ENCODE measurements at regions not wholly inside any gene's neighbourhood (a gene's known extent, or its start where the extent isn't known, plus 50 kb on each side); places are given as distances from the start of the nearest gene placed in this dataset.
A peak's percentile ranks its signal among the peaks of the same experiment; 100 is the strongest.

GRCh38 chr3:34219556-34219955 lies 421.1 kb downstream of the PDCD6IP start:
- TF ChIP-seq EZH2 (IDR thresholded peaks at IDR 0.05; ENCODE audit: borderline replicate concordance, insufficient read depth, low read depth, low read length, poor library complexity, severe bottlenecking) (no peak), CTCF (IDR thresholded peaks at IDR 0.05) (no peak)
- Mint-ChIP-seq H3K27ac (no peak overlapping the region), H3K9me3 (ENCODE audit: insufficient read depth) (no peaks in the 10 kb centered on the region), H3K4me3 (no peak overlapping the region), H3K27me3 (no peaks in the 10 kb centered on the region), H3K4me1 (peaks cover 39% of the 10 kb centered on the region)
- Histone ChIP-seq H3K79me2 (ENCODE audit: control insufficient read depth, insufficient read depth, low read length) (no peaks in the 10 kb centered on the region), H3K4me1 (ENCODE audit: control insufficient read depth in 2 of 2, insufficient read depth in 2 of 2, low read length in 2 of 2) (peaks cover 0 to 10% of the 10 kb centered on the region in 2 donors), H3K27ac (ENCODE audit: low read length in 2 of 2) (no peak overlapping the region), H3K9me3 (ENCODE audit: control extremely low read depth in 1 of 3, control insufficient read depth in 2 of 3, insufficient read depth in 1 of 3, low read length in 2 of 3) (no peaks in the 10 kb centered on the region), H3K9ac (ENCODE audit: low read length) (no peak overlapping the region), H2AFZ (ENCODE audit: insufficient read depth, low read depth, low read length, poor library complexity, severe bottlenecking) (no peak overlapping the region), H3K4me2 (replicated peaks; ENCODE audit: low read depth, low read length, poor library complexity, severe bottlenecking) (no peak overlapping the region), H3K36me3 (replicated peaks in 1 of 2; ENCODE audit: control extremely low read depth in 1 of 2, control insufficient read depth in 1 of 2, extremely low read depth in 1 of 2, insufficient read depth in 2 of 2, low read length in 1 of 2) (no peaks in the 10 kb centered on the region), H3K4me3 (ENCODE audit: control extremely low read depth in 1 of 5, extremely low read depth in 1 of 5, insufficient read depth in 1 of 5, low read depth in 2 of 5, low read length in 4 of 5) (no peak overlapping the region), H4K20me1 (ENCODE audit: control insufficient read depth, insufficient read depth, low read length, poor library complexity, severe bottlenecking) (no peaks in the 10 kb centered on the region), H3K27me3 (replicated peaks in 1 of 4; ENCODE audit: control extremely low read depth in 1 of 4, control insufficient read depth in 3 of 4, insufficient read depth in 4 of 4, low read length in 3 of 4) (no peaks in the 10 kb centered on the region)
- CTCF ChIA-PET, result no interaction called here
- POLR2A ChIA-PET, result no interaction called here
- DNase-seq (no peak), ATAC-seq (ENCODE audit: low read depth) (no peak)
- intact Hi-C loops (cut with micrococcal nuclease), result no loop called here
- no CpG with 5 or more reads among the region's 1 CpG for WGBS (ENCODE audit: insufficient coverage)

DNA sequence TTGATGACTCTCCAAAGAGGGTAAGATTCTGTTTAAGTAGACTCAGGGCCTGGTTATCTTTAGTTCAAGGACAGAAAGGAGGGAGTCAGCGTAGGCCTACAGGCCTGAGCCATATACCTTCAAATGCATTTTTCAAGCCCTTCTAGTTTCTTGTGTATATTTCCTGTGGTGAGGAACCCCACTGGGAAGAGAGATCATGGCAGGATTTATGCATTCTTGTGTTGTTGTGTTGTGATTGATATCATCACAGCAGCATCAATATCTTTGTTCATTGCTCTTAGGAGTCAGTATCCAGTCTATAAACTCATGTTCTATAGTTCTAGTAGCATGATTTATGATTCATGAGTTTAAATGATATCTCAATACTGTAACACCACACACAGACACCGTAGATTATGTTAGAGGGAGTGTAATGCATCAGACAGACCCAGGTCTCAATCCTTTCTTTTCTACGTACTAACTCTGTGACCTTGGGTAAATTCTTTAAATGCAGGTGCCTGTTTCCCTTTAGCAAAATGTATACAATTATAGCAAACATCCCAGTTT lies 427.5 kb downstream of the PDCD6IP start:
- ChIA-PET POLR2A (no interaction called here), CTCF (no interaction called here)
- TF ChIP-seq EZH2 (IDR thresholded peaks at IDR 0.05; ENCODE audit: borderline replicate concordance, insufficient read depth, low read depth, low read length, poor library complexity, severe bottlenecking) (no peak), CTCF (IDR thresholded peaks at IDR 0.05) (no peak)

More for the DNA sequence above, 427.5 kb downstream of the PDCD6IP start:
- Histone ChIP-seq H3K4me2 (replicated peaks; ENCODE audit: low read depth, low read length, poor library complexity, severe bottlenecking) (no peak overlapping the region), H3K36me3 (replicated peaks in 1 of 2; ENCODE audit: control extremely low read depth in 1 of 2, control insufficient read depth in 1 of 2, extremely low read depth in 1 of 2, insufficient read depth in 2 of 2, low read length in 1 of 2) (no peaks in the 10 kb centered on the region), H3K27me3 (replicated peaks in 1 of 4; ENCODE audit: control extremely low read depth in 1 of 4, control insufficient read depth in 3 of 4, insufficient read depth in 4 of 4, low read length in 3 of 4) (no peaks in the 10 kb centered on the region), H3K79me2 (ENCODE audit: control insufficient read depth, insufficient read depth, low read length) (no peaks in the 10 kb centered on the region), H4K20me1 (ENCODE audit: control insufficient read depth, insufficient read depth, low read length, poor library complexity, severe bottlenecking) (no peaks in the 10 kb centered on the region), H2AFZ (ENCODE audit: insufficient read depth, low read depth, low read length, poor library complexity, severe bottlenecking) (no peak overlapping the region), H3K4me1 (ENCODE audit: control insufficient read depth in 2 of 2, insufficient read depth in 2 of 2, low read length in 2 of 2) (no peaks in the 10 kb centered on the region), H3K9ac (ENCODE audit: low read length) (no peak overlapping the region), H3K4me3 (ENCODE audit: control extremely low read depth in 1 of 5, extremely low read depth in 1 of 5, insufficient read depth in 1 of 5, low read depth in 2 of 5, low read length in 4 of 5) (no peak overlapping the region), H3K9me3 (ENCODE audit: control extremely low read depth in 1 of 3, control insufficient read depth in 2 of 3, insufficient read depth in 1 of 3, low read length in 2 of 3) (no peaks in the 10 kb centered on the region), H3K27ac (ENCODE audit: low read length in 2 of 2) (no peak overlapping the region)
- H3K27ac Mint-ChIP-seq, result peak overlapping the region; percentile 1
- DNase-seq (no peak), ATAC-seq (ENCODE audit: low read depth) (no peak)
- no peaks in the 10 kb centered on the region for H3K27me3 Mint-ChIP-seq
- intact Hi-C loops (cut with micrococcal nuclease), result no loop called here
- H3K9me3 Mint-ChIP-seq (ENCODE audit: insufficient read depth), result no peaks in the 10 kb centered on the region
- H3K4me3 Mint-ChIP-seq, result no peak overlapping the region
- WGBS (ENCODE audit: insufficient coverage), result no CpG with 5 or more reads among the region's 3 CpGs
- H3K4me1 Mint-ChIP-seq, result peaks cover 19% of the 10 kb centered on the region
